ENCODE measurements at regions not wholly inside any gene's neighbourhood (a gene's known extent, or its start where the extent isn't known, plus 50 kb on each side); places are given as distances from the start of the nearest gene placed in this dataset.

DNA sequence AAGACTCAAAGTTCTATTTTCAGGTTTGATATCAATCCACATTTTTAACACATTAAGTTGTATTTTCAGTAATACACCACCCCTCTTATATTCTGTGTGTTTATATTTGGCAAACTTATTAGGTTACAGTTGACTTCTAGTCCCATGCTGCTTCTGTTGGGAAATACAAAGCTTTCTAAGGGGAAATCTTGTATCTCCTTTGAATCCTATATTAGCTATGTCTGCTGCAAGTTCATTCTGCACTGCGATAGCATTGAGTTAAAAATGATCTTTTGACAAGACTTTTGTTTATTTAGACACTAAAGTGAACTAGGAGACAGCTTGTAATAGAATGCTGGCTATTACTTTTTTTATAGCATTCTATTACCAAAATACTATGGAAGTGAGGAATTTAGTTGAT is 625.1 kb upstream of the ANKRD30A start:
- no peak overlapping the region for H3K9ac ChIP-seq (ENCODE audit: low read depth in 1 of 2, low read length in 2 of 2)
- H3K4me3 ChIP-seq (ENCODE audit: low read length in 2 of 2), result no peak overlapping the region
- no peaks in the 10 kb centered on the region for H3K36me3 ChIP-seq (ENCODE audit: control insufficient read depth in 2 of 2, insufficient read depth in 2 of 2, low read length in 2 of 2)
- H3K9me3 ChIP-seq (ENCODE audit: control insufficient read depth in 2 of 2, low read length in 2 of 2), result no peaks in the 10 kb centered on the region
- no peak overlapping the region for H3K27ac ChIP-seq (ENCODE audit: low read depth in 2 of 2, low read length in 2 of 2)
- H3K27me3 ChIP-seq (ENCODE audit: control insufficient read depth in 2 of 2, insufficient read depth in 2 of 2, low read length in 2 of 2), result no peaks in the 10 kb centered on the region
- no peaks in the 10 kb centered on the region for H3K4me1 ChIP-seq (ENCODE audit: control insufficient read depth in 2 of 2, insufficient read depth in 2 of 2, low read length in 2 of 2)

DNA sequence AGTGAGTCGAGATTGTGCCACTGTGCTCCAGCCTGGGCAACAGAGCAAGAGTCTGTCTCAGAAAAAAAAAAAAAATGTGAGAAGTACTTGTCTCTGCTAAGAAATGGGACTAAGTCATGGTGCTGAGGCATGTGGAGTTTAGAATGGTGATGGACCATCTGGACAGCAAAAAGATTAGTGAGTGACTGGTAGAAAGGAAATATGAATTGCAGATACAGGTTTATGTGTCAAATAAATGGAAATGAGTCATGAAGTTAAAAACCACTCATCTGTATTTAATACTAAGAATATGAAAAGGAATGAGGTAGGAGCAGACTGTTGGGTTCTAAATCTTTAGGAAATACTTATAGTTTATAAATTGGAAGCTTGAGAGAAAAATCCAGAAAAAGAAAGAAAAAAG is 625.7 kb upstream of the ANKRD30A start:
- H3K4me1 ChIP-seq (ENCODE audit: control insufficient read depth in 2 of 2, insufficient read depth in 2 of 2, low read length in 2 of 2), result no peaks in the 10 kb centered on the region
- no peaks in the 10 kb centered on the region for H3K27me3 ChIP-seq (ENCODE audit: control insufficient read depth in 2 of 2, insufficient read depth in 2 of 2, low read length in 2 of 2)
- no peak overlapping the region for H3K4me3 ChIP-seq (ENCODE audit: low read length in 2 of 2)
- H3K27ac ChIP-seq (ENCODE audit: low read depth in 2 of 2, low read length in 2 of 2), result no peak overlapping the region
- H3K36me3 ChIP-seq (ENCODE audit: control insufficient read depth in 2 of 2, insufficient read depth in 2 of 2, low read length in 2 of 2), result no peaks in the 10 kb centered on the region
- no peaks in the 10 kb centered on the region for H3K9me3 ChIP-seq (ENCODE audit: control insufficient read depth in 2 of 2, low read length in 2 of 2)
- H3K9ac ChIP-seq (ENCODE audit: low read depth in 1 of 2, low read length in 2 of 2), result no peak overlapping the region

DNA sequence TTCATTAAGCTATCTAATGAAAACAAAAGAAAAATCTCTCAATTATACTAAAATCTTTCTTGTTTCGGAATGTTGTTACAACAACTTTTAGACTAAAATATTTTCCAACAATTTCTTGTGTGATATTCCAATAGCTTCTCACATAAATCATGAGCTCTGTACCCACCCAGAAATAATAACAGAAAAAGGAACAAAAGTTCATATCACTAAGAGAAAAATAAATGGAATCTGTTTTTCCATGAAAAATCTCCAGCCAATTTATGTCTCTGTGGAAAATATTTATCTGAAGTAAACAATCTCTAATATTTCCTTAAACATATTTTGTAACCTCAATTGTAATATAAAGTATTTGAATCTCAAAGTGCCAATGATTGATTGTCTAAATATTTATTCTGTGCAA is 628.6 kb upstream of the ANKRD30A start:
- Histone ChIP-seq H3K4me3 (ENCODE audit: low read length in 2 of 2) (no peak overlapping the region), H3K36me3 (ENCODE audit: control insufficient read depth in 2 of 2, insufficient read depth in 2 of 2, low read length in 2 of 2) (no peaks in the 10 kb centered on the region), H3K9ac (ENCODE audit: low read depth in 1 of 2, low read length in 2 of 2) (no peak overlapping the region), H3K9me3 (ENCODE audit: control insufficient read depth in 2 of 2, low read length in 2 of 2) (no peaks in the 10 kb centered on the region), H3K4me1 (ENCODE audit: control insufficient read depth in 2 of 2, insufficient read depth in 2 of 2, low read length in 2 of 2) (no peaks in the 10 kb centered on the region), H3K27me3 (ENCODE audit: control insufficient read depth in 2 of 2, insufficient read depth in 2 of 2, low read length in 2 of 2) (no peaks in the 10 kb centered on the region), H3K27ac (ENCODE audit: low read depth in 2 of 2, low read length in 2 of 2) (no peak overlapping the region)

DNA sequence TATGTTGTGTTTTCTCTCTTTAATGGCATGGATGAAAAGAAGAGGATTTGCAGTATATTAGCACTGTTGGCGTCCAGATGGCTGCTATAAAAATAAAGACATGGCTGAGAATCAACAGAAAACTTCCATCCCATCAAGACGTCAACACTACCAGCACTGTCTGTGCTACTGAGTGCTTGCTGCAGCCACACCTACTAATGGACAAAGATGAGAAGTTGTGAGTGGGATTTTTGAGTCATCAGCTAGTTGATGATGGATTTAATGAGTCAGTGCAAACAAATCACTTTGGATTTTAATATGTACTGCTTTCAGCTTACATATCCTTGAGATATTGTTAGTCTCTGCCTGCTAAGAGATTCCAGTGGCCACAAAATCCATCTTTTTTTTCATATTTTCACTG is 631.0 kb upstream of the ANKRD30A start:
- H3K9ac ChIP-seq (ENCODE audit: low read depth in 1 of 2, low read length in 2 of 2), result no peak overlapping the region
- peaks cover 0 to 2% of the 10 kb centered on the region in 2 donors for H3K9me3 ChIP-seq (ENCODE audit: control insufficient read depth in 2 of 2, low read length in 2 of 2)
- no peaks in the 10 kb centered on the region for H3K4me1 ChIP-seq (ENCODE audit: control insufficient read depth in 2 of 2, insufficient read depth in 2 of 2, low read length in 2 of 2)
- no peaks in the 10 kb centered on the region for H3K27me3 ChIP-seq (ENCODE audit: control insufficient read depth in 2 of 2, insufficient read depth in 2 of 2, low read length in 2 of 2)
- no peak overlapping the region for H3K27ac ChIP-seq (ENCODE audit: low read depth in 2 of 2, low read length in 2 of 2)
- H3K4me3 ChIP-seq (ENCODE audit: low read length in 2 of 2), result no peak overlapping the region
- no peaks in the 10 kb centered on the region for H3K36me3 ChIP-seq (ENCODE audit: control insufficient read depth in 2 of 2, insufficient read depth in 2 of 2, low read length in 2 of 2)

GRCh38 chr10:36493516-36493880 is 631.9 kb upstream of the ANKRD30A start:
- H3K4me3 ChIP-seq (ENCODE audit: low read length in 2 of 2), result no peak overlapping the region
- no peak overlapping the region for H3K9ac ChIP-seq (ENCODE audit: low read depth in 1 of 2, low read length in 2 of 2)
- no peaks in the 10 kb centered on the region for H3K4me1 ChIP-seq (ENCODE audit: control insufficient read depth in 2 of 2, insufficient read depth in 2 of 2, low read length in 2 of 2)
- no peak overlapping the region for H3K27ac ChIP-seq (ENCODE audit: low read depth in 2 of 2, low read length in 2 of 2)
- no peaks in the 10 kb centered on the region for H3K36me3 ChIP-seq (ENCODE audit: control insufficient read depth in 2 of 2, insufficient read depth in 2 of 2, low read length in 2 of 2)
- no peaks in the 10 kb centered on the region for H3K27me3 ChIP-seq (ENCODE audit: control insufficient read depth in 2 of 2, insufficient read depth in 2 of 2, low read length in 2 of 2)
- peaks cover 0 to 2% of the 10 kb centered on the region in 2 donors for H3K9me3 ChIP-seq (ENCODE audit: control insufficient read depth in 2 of 2, low read length in 2 of 2)

DNA sequence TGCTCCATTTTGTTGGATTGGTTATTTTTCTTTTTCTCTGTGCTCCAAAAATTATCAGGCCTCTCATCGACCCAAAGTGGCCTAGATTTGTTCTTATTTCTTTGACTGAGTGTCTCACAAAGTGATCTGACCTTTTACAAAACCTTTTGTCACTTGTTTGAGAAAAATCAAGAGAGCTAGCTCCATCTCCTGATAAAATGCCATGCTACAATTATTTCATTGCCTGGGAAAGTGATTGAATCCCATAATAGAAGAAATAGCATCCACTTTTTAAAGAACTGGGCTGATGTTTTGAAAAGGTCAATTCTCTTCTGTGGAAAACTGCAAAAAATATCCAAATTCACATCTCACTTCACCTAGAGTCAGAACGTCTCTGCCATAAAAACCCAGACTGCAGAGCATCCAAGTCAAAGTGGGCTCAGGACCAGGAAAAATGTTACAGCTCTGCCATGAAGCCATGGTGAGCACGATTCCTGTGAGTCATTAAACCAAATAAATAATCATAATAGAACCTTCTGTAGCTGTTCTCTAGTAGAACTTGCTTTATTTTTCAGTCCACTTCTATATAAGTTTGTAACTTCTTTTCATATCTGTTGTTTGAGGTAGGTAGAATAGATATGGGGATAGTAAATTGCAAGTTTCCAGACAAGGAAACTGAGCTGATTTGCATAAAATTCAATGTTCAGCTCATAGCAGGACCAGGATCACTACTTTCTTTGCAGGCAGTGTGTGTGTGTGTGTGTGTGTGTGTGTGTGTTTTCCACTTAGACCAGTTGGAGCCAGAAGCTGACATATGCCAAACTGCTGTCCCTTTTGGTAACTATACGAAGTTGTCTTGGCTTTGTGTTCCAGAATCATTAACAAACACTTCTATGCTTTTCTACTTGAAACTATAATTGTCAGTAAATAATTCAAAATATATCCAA is 632.5 kb upstream of the ANKRD30A start:
- H3K4me1 ChIP-seq (ENCODE audit: control insufficient read depth in 2 of 2, insufficient read depth in 2 of 2, low read length in 2 of 2), result no peaks in the 10 kb centered on the region
- H3K36me3 ChIP-seq (ENCODE audit: control insufficient read depth in 2 of 2, insufficient read depth in 2 of 2, low read length in 2 of 2), result no peaks in the 10 kb centered on the region
- H3K4me3 ChIP-seq (ENCODE audit: low read length in 2 of 2), result no peak overlapping the region
- H3K27me3 ChIP-seq (ENCODE audit: control insufficient read depth in 2 of 2, insufficient read depth in 2 of 2, low read length in 2 of 2), result no peaks in the 10 kb centered on the region
- no peak overlapping the region for H3K9ac ChIP-seq (ENCODE audit: low read depth in 1 of 2, low read length in 2 of 2)
- H3K27ac ChIP-seq (ENCODE audit: low read depth in 2 of 2, low read length in 2 of 2), result no peak overlapping the region
- peaks cover 0 to 2% of the 10 kb centered on the region in 2 donors for H3K9me3 ChIP-seq (ENCODE audit: control insufficient read depth in 2 of 2, low read length in 2 of 2)

DNA sequence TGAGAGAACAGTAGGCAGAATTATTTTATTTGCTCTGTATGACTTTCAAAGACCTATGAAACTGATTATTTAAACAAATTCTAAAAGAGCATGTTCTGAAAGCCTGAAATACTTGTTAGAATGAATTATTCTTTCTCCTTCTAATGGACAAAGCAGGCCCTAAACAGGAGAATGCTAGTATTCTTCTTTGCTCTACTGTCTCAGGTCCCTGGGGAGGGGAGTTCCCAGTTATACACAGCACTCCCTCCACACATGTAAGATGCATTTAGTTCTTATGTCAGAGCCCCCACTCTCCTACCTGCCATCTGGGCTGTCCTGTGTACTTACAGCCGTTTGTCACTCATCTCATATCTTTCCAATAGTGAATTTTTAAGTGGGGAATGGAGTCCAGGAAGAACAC is 633.5 kb upstream of the ANKRD30A start:
- H3K4me3 ChIP-seq (ENCODE audit: low read length in 2 of 2), result no peak overlapping the region
- H3K9ac ChIP-seq (ENCODE audit: low read depth in 1 of 2, low read length in 2 of 2), result no peak overlapping the region
- H3K27me3 ChIP-seq (ENCODE audit: control insufficient read depth in 2 of 2, insufficient read depth in 2 of 2, low read length in 2 of 2), result no peaks in the 10 kb centered on the region
- no peaks in the 10 kb centered on the region for H3K36me3 ChIP-seq (ENCODE audit: control insufficient read depth in 2 of 2, insufficient read depth in 2 of 2, low read length in 2 of 2)
- H3K9me3 ChIP-seq (ENCODE audit: control insufficient read depth in 2 of 2, low read length in 2 of 2), result peaks cover 0 to 2% of the 10 kb centered on the region in 2 donors
- no peaks in the 10 kb centered on the region for H3K4me1 ChIP-seq (ENCODE audit: control insufficient read depth in 2 of 2, insufficient read depth in 2 of 2, low read length in 2 of 2)
- H3K27ac ChIP-seq (ENCODE audit: low read depth in 2 of 2, low read length in 2 of 2), result no peak overlapping the region

GRCh38 chr10:36489611-36490228 is 635.7 kb upstream of the ANKRD30A start:
- Histone ChIP-seq H3K9ac (ENCODE audit: low read depth in 1 of 2, low read length in 2 of 2) (no peak overlapping the region), H3K27ac (ENCODE audit: low read depth in 2 of 2, low read length in 2 of 2) (no peak overlapping the region), H3K36me3 (ENCODE audit: control insufficient read depth in 2 of 2, insufficient read depth in 2 of 2, low read length in 2 of 2) (no peaks in the 10 kb centered on the region), H3K9me3 (ENCODE audit: control insufficient read depth in 2 of 2, low read length in 2 of 2) (peaks cover 0 to 2% of the 10 kb centered on the region in 2 donors), H3K27me3 (ENCODE audit: control insufficient read depth in 2 of 2, insufficient read depth in 2 of 2, low read length in 2 of 2) (no peaks in the 10 kb centered on the region), H3K4me1 (ENCODE audit: control insufficient read depth in 2 of 2, insufficient read depth in 2 of 2, low read length in 2 of 2) (no peaks in the 10 kb centered on the region), H3K4me3 (ENCODE audit: low read length in 2 of 2) (no peak overlapping the region)

DNA sequence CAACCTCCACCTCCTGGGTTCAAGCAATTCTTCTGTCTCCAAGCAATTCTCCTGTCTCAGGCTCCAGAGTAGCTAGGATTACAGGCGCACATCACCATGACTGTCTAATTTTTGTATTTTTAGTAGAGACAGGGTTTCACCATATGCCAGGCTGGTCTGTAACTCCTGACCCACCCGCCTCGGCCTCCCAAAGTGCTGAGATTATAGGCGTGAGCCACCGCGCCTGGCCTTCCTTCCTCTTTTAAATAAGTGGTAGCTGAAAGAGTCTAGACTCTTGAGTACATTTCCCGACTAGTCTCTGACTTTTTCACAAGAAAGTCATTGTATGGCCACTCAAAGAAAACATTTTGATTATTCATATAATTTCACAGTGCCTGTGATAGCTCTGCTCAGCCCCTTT is 636.2 kb upstream of the ANKRD30A start:
- Histone ChIP-seq H3K27me3 (ENCODE audit: control insufficient read depth in 2 of 2, insufficient read depth in 2 of 2, low read length in 2 of 2) (no peaks in the 10 kb centered on the region), H3K27ac (ENCODE audit: low read depth in 2 of 2, low read length in 2 of 2) (no peak overlapping the region), H3K36me3 (ENCODE audit: control insufficient read depth in 2 of 2, insufficient read depth in 2 of 2, low read length in 2 of 2) (no peaks in the 10 kb centered on the region), H3K4me3 (ENCODE audit: low read length in 2 of 2) (no peak overlapping the region), H3K9me3 (ENCODE audit: control insufficient read depth in 2 of 2, low read length in 2 of 2) (peaks cover 0 to 2% of the 10 kb centered on the region in 2 donors), H3K4me1 (ENCODE audit: control insufficient read depth in 2 of 2, insufficient read depth in 2 of 2, low read length in 2 of 2) (no peaks in the 10 kb centered on the region), H3K9ac (ENCODE audit: low read depth in 1 of 2, low read length in 2 of 2) (no peak overlapping the region)

DNA sequence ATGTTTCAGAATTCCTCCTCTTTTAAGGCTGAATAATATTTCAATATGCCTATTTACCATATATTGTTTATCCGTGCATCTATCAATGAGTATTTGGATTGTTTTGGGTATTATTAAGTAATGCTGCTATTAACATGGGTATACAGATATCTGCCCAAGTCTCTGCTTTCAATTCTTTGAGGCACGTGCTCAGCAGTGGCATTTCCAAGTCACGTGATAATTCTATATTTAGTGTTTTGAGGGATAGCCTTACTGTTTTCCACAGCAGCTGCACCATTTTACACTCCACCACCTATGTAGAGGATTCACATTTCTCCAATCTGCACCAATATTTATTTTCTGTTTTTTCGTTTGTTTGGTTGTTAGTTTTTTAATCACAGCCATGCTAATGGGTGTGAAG is 636.8 kb upstream of the ANKRD30A start:
- Histone ChIP-seq H3K27ac (ENCODE audit: low read depth in 2 of 2, low read length in 2 of 2) (no peak overlapping the region), H3K4me1 (ENCODE audit: control insufficient read depth in 2 of 2, insufficient read depth in 2 of 2, low read length in 2 of 2) (no peaks in the 10 kb centered on the region), H3K4me3 (ENCODE audit: low read length in 2 of 2) (no peak overlapping the region), H3K9me3 (ENCODE audit: control insufficient read depth in 2 of 2, low read length in 2 of 2) (peaks cover 0 to 2% of the 10 kb centered on the region in 2 donors), H3K27me3 (ENCODE audit: control insufficient read depth in 2 of 2, insufficient read depth in 2 of 2, low read length in 2 of 2) (no peaks in the 10 kb centered on the region), H3K36me3 (ENCODE audit: control insufficient read depth in 2 of 2, insufficient read depth in 2 of 2, low read length in 2 of 2) (no peaks in the 10 kb centered on the region), H3K9ac (ENCODE audit: low read depth in 1 of 2, low read length in 2 of 2) (no peak overlapping the region)
